ENCODE measurements at regions not wholly inside any gene's neighbourhood (a gene's known extent, or its start where the extent isn't known, plus 50 kb on each side); places are given as distances from the start of the nearest gene placed in this dataset.

GRCh38 chr9:126062158-126062886 is 264.3 kb upstream of the MVB12B start:
- Mint-ChIP-seq H3K4me3 (no peak overlapping the region), H3K27me3 (peaks cover 27% of the 10 kb centered on the region), H3K27ac (no peak overlapping the region), H3K9me3 (no peaks in the 10 kb centered on the region), H3K36me3 (no peaks in the 10 kb centered on the region), H3K4me1 (ENCODE audit: unreplicated experiment) (peaks cover 19% of the 10 kb centered on the region)
- DNase-seq (ENCODE audit: extremely low spot score, unreplicated experiment): no peak
- TF ChIP-seq CTCF (conservative IDR thresholded peaks at IDR 0.05): no peak

- H3K4me3 Mint-ChIP-seq: no peak overlapping the region
- H3K4me1 Mint-ChIP-seq (ENCODE audit: unreplicated experiment): peaks cover 12% of the 10 kb centered on the region
- no peaks in the 10 kb centered on the region for H3K36me3 Mint-ChIP-seq
- no peak for TF ChIP-seq CTCF (conservative IDR thresholded peaks at IDR 0.05)
- no peak for DNase-seq (ENCODE audit: extremely low spot score, unreplicated experiment)
- no peak overlapping the region for H3K27ac Mint-ChIP-seq
- peaks cover 27% of the 10 kb centered on the region for H3K27me3 Mint-ChIP-seq
- no peaks in the 10 kb centered on the region for H3K9me3 Mint-ChIP-seq
Observed at GRCh38 chr9:126063326-126063725, 263.3 kb upstream of the MVB12B start.

GRCh38 chr9:126066131-126066530 is 260.5 kb upstream of the MVB12B start:
- Mint-ChIP-seq H3K9me3 (no peaks in the 10 kb centered on the region), H3K4me1 (ENCODE audit: unreplicated experiment) (no peaks in the 10 kb centered on the region), H3K4me3 (no peak overlapping the region), H3K27me3 (peaks cover 20% of the 10 kb centered on the region), H3K36me3 (no peaks in the 10 kb centered on the region), H3K27ac (no peak overlapping the region)
- DNase-seq (ENCODE audit: extremely low spot score, unreplicated experiment): no peak
- TF ChIP-seq CTCF (conservative IDR thresholded peaks at IDR 0.05): no peak

GRCh38 chr9:126067031-126067734 is 259.4 kb upstream of the MVB12B start:
- no peaks in the 10 kb centered on the region for H3K36me3 Mint-ChIP-seq
- H3K27ac Mint-ChIP-seq: no peak overlapping the region
- TF ChIP-seq CTCF (conservative IDR thresholded peaks at IDR 0.05): no peak
- no peak overlapping the region for H3K4me3 Mint-ChIP-seq
- no peaks in the 10 kb centered on the region for H3K9me3 Mint-ChIP-seq
- DNase-seq (ENCODE audit: extremely low spot score, unreplicated experiment): no peak
- H3K4me1 Mint-ChIP-seq (ENCODE audit: unreplicated experiment): no peaks in the 10 kb centered on the region
- peaks cover 17% of the 10 kb centered on the region for H3K27me3 Mint-ChIP-seq

GRCh38 chr9:126068534-126069230 is 257.9 kb upstream of the MVB12B start:
- Mint-ChIP-seq H3K36me3 (no peaks in the 10 kb centered on the region), H3K4me1 (ENCODE audit: unreplicated experiment) (no peaks in the 10 kb centered on the region), H3K27ac (no peak overlapping the region), H3K4me3 (no peak overlapping the region), H3K9me3 (no peaks in the 10 kb centered on the region), H3K27me3 (peaks cover 17% of the 10 kb centered on the region)
- TF ChIP-seq CTCF (conservative IDR thresholded peaks at IDR 0.05): no peak
- no peak for DNase-seq (ENCODE audit: extremely low spot score, unreplicated experiment)
